HG02840 (cell line): ENCODE measurements at regions not wholly inside any gene's neighbourhood (a gene's known extent, or its start where the extent isn't known, plus 50 kb on each side); places are given as distances from the start of the nearest gene placed in this dataset.

Source experiments
- ATAC-seq: cut with Tn5 transposase; IDR thresholded peaks from one replicate; pipeline ENCODE4 v1.9.1; 2021; ENCODE audit warnings: mild to moderate bottlenecking, moderate library complexity, moderate number of reproducible peaks; ENCODE audit not compliant: unreplicated experiment, low FRiP score

DNA sequence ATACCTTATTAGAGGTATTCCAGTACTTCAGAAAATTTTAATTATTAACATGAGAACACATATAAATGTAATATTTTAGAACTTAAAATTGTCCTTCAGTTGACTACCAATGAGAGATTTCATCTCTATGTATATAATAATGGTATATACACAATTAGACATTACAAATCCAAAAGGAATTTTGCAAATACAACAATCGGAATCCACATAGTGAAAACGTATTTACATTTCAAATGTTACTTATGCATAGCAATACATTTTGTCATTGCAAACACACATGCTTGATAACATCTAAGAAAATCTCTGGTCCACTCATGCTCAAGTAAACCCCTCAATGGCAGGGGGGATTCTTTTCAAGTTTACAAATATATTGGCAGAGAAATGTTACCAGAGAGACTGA, 2345.2 kb downstream of the PCDH9 start:
- no peak for ATAC-seq

DNA sequence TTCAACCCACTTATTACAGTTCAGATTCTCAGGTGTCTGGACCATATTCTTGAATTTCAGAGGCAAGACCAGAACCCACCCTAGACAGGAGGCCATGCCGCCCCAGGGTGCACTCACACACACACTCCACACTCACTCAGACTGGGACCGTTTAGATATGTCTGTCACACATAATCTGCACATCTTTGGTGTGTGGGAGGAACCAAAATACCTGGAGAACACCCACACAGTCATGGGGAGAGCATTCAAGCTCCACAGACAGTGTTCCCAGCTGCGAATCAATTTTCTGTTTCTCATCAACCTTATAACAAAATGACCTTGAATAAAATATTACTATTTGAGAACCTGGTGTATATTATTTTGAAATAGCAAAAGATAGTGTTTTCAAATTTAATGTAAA, 2353.0 kb downstream of the PCDH9 start:
- no peak for ATAC-seq

DNA sequence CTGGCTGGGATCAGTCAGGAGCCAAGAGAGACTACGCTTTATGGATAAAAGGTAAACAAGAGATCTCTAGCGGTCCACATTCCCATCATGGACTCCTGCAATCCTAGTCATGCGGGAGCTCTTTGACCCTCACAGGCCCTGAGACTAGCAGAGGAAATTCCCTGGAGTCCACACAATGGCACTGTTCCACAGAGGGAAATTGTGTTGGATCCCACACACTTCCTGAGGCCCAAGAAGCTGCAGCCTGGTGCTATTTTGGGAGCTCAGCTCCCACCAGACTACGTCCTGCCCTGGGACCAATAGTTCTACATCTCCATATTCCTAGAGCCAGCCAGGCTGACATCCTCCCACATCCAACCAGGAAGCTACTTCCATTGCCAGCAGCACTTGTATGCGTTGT, 2358.4 kb downstream of the PCDH9 start:
- ATAC-seq = no peak

DNA sequence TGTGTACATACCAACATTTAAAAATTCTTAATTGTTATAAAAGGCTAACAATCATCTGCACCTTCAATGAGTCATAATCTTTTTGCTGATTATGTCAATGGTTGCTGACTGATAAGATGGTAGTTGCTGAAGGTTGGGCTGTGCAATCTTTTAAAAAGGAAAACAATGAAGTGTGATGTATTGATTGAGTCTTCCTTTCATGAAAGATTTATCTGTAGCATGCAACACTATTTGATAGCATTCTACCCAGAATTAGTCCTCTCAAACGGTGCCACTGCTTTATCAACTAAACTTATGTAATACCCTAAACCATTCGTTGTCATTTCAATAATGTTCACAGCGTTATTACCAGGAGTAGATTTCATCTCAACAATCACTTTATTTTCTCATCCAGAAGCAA, 2360.6 kb downstream of the PCDH9 start:
- ATAC-seq = no peak

DNA sequence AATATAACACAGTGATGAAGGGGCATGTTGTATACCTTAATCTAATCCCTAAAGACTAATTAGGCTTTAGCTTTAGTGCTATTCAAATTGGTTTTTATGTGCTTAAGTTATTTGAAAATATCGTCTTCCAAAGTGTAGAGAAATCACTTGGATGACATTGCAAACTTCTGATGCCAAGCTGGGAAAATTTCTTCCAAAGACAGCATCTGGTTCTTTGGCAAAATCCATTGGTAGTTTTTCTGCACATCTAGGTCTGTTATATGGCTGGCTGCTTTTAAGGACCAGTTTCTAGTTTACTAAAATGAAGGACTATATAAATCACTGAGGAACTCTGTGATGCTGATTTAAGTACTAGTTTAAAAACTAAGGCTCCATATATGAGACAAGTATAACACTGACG, 2362.3 kb downstream of the PCDH9 start:
- ATAC-seq = no peak

DNA sequence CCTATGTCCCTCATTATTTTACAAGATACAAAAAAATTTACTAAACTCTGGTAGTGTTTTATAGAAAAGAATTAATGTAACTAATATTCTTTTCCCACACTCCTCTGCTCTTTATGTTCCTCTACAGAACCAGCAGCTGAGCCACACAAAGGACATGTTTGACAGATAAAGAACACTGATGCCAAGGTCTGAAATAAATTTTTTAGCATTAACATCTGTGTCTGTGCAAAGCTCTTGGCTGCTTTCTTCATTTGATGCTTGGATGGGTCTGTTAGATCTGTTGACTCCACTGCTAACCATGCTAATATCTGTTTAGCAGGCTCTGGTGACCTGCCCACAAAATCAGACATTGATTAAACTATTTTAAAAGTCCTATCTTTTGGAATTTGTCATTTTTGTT, 2363.8 kb downstream of the PCDH9 start:
- ATAC-seq = no peak

DNA sequence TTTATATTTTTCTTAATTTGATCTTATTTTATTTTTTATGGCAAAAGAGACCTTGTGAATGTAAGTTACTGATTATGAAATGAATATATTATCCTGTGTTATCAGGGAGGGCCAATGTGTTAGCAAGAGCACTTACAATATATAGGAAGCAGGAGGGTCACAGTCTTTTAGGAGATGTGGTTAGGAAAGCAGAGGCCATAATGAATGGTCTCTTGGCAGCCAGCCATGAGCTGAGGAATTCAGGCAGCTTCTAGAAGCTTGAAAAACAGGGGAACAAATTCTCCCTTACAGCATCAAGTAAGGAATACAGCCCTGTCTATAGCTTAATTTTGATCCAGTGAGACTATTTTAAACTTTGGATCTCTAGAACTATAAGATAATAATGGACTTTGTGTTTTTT, 2374.6 kb downstream of the PCDH9 start:
- ATAC-seq = no peak

DNA sequence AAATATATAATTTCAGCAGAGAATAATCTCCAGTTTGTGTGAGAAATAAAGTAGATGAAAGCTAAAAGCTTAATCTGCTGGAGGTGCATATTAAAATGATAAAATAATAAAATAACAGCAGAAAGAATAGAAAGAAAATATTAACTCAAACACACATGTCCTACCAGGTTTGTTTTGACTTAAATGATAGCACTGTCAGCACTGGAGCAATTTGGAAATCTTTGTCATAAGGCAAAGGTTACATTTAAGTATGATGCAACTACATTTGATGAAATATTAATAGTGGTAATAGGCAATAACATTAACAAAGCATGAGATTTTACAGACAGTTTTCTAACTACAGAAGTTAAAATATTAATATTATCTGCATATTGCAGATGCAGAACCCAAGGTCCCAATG, 2380.1 kb downstream of the PCDH9 start:
- no peak for ATAC-seq

DNA sequence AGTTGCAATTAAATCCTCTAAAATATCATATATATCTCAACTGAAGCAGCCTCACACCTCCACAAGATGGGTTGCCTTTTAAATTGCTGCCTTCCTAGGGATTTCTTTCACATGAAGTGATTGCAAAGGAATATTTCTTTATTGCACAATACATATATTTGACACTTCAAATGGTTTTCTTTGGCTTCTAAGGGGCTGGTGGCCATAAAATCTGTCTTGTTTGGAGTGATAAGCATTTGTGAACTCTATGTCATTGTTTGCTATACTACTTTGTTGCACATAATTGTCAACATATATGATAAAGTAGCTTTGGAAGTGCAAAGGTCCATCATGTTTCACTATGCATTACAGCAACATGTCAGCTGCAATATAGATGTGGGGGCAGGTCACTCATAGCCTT, 2380.9 kb downstream of the PCDH9 start:
- ATAC-seq = no peak

DNA sequence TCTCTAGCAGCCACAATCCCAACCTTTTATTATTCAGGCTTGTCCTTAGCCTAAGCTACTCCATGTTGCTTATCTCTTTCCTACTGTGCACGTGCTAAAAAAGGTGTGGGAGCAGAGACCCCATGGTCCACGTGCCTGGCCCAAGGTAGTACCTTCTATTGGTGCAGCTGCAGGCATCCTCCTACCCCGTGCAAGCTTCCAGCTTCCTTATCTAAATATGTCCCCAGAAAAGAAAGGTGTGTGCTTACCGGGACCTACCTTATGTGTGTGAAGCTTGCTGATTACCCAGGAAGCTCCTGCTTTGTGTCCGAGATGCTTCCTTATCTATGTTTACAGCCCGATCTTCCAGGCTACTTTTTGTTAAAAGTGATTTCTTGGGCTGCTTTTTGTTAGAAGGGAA, 2382.4 kb downstream of the PCDH9 start:
- no peak for ATAC-seq

DNA sequence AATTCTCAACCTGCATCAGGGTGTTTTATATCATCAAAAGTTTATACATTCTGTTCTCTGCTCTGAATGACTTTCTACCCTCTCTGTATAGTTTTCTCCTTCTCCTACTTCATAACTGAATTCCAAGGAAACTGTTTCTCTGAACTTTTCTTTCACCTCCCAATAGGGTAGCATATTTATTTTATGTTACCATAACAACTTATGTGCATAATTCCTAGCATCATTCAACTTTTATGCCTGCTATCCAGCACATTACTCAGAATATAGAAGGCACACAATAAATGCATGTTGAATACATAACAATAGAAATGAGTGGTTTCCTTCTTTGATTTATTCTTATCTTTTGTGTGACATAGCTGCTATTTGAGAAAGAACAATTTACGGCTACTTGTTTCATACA, 2385.0 kb downstream of the PCDH9 start:
- no peak for ATAC-seq

DNA sequence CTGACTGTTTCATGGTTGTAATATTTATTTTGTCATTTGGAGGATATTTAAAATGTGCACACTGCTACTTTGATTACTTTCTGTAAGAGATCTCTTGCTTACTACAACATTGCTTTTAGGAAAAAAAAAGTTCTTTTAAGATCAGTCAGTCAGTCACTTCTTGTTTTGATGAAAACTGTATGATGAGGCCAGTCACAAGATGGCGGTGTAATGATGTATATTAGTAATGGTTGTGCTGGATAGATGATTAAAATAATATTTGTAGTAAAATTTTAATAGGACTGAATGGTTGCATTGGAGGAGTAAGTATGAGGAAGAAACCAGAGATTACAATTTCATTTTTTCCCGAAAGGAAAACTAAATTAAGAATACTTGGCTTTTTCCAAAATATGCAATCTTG, 2411.1 kb downstream of the PCDH9 start:
- ATAC-seq = no peak

DNA sequence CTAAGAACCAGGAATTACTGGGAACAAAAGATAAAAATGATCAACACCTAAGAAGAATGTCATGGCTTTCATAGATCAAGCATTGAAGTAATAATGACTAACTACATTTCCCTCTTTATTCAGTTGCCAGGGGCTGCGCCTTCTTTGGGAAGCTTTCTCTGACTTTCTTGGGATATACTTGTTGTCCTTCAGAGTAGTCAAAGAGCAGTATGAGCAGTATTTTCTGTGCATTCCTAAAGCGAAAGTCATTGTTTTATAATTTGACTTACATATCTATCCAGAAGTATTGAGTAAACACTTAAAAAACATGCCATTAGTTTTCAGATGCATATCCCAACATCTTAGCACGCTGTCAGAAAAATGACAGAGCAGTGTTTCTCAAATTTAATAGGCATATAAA, 2412.4 kb downstream of the PCDH9 start:
- no peak for ATAC-seq

DNA sequence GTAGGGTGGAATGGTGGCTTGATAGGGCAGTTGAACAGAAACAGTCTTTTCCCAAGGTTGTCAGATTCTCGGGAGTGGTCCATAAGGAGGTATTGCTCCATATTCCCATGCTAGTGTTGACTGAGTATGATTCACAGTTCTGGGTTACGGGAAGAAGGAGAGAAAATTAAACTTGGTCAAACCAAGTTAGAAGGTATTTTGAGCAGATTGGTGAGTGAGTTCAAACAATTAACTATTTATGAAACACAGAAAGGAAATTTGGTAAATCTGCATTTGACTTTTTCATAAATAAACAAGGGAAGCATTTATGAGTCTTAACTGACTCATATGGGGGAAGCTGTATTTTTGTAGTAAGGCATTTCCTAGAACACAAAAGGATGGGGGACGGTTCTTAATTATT, 2419.4 kb downstream of the PCDH9 start:
- ATAC-seq = no peak

DNA sequence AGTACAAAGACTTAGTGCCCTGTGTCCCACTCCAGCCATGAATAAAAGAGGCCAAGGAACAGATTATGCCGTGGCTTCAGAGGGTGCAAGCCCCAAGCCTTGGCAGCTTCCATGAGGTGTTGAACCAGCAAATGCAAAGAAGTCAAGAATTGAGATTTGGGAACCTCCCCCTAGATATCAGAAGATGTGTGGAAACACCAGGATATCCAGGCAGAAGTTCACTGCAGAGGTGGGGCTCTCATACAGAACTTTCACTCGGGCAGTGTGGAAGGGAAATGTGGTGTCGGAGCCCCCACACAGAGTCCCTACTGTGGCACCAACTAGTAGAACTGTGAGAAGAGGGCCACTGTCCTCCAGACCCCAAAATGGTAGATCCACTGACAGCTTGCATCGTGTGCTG, 2421.4 kb downstream of the PCDH9 start:
- ATAC-seq = no peak

DNA sequence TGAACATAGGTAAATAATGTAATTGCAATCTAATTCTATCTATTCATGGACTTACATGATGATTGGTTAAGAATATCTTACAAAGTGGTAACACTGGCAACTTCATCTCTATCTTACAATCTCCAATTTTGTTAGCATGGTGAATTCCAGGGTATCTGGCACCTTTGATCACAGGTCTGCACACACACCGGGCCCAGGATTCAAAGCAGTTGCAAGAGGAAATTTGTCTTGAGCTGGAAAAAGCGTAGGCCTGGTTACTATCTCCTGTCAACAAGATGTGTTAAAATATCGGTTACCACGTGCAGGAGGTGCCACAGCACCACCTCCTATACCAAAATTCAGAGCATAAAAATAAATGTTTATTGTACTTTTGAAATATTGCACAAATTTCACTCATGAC, 2428.4 kb downstream of the PCDH9 start:
- no peak for ATAC-seq

DNA sequence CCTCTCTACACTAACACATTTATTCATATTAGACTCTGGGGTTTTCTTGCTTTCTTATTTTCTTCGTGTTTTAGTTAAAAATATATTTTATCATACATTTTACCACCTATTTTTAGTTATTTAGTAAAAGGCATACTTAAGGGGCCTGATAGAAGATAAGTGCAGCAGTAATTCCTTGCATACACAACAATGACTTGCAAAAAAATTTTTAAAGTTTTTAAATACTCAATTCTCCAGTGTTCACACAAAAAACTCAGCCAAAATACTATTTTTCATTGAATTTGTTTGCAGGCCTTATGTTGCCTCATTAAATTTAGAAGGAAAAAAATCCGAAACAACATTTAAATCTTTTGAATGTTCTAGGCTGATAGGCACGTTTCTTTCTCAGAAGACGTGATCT, 2431.7 kb downstream of the PCDH9 start:
- ATAC-seq = no peak

DNA sequence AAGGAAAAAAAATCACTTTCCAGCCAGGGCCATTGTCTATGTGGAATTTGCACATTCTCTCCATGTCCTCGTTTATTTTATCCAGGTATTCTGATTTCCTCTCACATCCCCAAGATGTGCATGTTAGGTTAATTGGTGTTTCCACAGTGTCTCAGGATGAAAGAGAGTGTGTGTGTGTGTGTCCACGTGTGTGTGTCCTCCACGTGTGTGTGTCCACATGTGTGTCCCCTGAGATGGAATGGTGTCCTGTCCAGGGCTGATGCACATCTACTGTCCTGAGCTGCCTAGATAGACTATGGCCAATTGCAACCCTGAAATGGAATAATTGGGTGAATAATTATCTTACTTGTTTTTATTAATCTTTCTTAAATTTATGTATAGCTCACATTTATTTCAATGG, 2436.5 kb downstream of the PCDH9 start:
- no peak for ATAC-seq

DNA sequence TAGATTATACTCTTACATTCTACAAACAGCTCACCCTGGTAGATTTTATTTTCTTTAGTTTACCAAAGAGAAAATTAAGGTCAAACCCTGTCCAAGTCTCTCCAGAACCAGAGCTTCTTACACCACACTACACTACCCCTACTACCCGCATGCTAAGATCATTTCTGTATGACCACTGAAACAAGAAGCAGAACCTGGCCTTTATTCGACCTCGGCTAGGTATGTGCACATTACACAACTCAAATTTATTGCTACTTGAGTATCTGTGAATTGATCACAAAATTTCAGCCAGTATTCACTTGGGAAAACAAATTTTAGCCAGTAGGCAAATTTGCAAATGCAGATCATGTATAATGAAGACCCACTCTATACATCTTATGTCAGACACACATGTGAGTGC, 2437.0 kb downstream of the PCDH9 start:
- no peak for ATAC-seq

DNA sequence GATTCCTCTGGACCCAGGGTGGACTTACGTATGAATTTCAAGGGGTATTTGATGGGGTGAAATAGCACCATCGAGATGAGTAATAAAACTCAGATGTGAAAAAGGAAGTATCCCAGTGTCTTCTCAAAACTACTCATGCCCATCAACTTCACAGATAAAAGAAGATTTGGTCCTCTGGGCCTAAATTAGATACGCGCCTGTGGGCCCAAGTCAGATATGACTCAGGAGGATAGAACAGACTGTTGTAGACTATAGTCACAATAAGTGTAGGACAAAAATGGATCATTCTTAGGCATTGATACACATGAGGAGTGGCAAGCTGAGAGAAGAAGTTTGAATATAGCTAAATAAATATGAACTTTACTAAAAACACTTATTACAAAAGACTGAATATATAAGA, 2438.8 kb downstream of the PCDH9 start:
- ATAC-seq = no peak

DNA sequence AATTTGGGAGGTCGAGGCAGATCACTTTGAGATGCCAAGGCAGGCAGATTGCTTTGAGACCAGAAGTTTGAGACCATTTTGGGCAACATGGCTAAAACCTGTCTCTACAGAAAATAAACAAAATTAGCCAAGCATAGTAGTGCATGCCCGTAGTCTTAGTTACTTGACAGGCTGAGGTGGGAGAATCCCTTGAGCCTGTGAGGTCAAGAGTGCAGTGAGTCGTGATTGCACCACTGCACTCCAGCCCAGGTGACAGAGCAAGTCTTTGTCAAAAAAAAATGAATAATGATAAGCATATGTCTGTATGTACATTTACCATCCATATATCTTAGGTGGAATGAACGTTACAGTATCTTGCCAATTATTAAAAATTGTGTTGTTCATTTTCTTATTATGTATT, 2447.7 kb downstream of the PCDH9 start:
- ATAC-seq = no peak

DNA sequence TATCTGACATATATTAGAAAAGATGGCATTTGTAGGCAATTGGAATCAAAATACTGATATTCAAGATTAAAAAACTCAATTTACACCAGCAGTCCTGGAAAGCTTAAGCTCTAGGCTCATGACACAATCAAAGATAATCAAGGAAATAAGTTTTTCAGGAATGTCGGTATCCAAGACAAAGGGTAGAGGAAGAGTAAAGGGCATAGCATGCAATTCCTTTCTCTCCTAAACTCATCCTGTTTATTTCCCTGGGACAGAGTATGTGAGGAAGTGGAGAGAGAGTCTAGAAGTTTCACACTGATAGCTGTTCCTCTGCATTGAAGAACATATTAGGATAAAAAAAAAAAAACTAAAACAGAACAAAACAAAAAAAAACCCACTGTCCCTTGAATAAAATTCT, 2452.1 kb downstream of the PCDH9 start:
- no peak for ATAC-seq

DNA sequence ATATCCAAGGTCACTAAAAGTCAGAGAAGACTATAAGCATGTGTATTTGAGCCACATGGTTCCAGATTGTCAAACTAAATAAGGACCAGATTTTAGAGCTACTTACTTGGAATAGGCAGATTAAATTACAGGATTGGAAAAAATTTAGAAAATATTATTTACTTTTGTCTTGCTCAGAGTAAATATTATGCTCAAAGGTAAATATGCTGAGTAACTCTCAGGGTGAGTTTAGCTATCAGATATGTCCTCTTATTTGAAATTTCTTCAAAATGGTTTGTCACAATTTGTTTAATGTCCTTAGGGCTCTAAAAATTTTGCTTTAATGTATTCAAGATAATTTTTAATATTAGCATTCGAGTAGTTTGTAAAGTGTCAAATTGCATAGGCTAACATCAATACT, 2455.2 kb downstream of the PCDH9 start:
- no peak for ATAC-seq

DNA sequence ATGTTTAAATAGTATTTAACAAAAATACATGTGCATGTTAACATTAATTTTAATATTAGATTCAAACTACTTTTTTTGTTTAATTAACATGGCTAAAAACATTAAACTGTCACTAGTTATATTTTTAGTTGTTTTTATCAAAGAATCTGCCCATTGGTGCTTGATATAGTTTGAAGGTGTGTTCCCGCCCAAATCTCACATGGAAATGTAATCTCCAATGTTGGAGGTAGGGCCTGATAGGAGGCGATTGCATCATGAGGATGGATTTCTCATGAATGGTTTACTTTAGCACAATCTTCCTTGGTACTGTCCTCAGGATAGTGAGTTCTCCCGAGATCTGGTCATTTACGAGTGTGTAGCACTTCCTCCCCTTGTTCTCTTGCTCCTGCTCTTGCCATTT, 2459.4 kb downstream of the PCDH9 start:
- ATAC-seq = no peak
